GM21526 (cell line): ENCODE measurements at regions not wholly inside any gene's neighbourhood (a gene's known extent, or its start where the extent isn't known, plus 50 kb on each side); places are given as distances from the start of the nearest gene placed in this dataset.

Experiments
- ATAC-seq: cut with Tn5 transposase; IDR thresholded peaks from one replicate; pipeline ENCODE4 v1.9.1; 2021; ENCODE audit warnings: moderate library complexity; ENCODE audit not compliant: unreplicated experiment, low FRiP score

- ATAC-seq = no peak
These were observed 359.4 kb upstream of the ARRDC3 start for GRCh38 chr5:91742550-91742949.

DNA sequence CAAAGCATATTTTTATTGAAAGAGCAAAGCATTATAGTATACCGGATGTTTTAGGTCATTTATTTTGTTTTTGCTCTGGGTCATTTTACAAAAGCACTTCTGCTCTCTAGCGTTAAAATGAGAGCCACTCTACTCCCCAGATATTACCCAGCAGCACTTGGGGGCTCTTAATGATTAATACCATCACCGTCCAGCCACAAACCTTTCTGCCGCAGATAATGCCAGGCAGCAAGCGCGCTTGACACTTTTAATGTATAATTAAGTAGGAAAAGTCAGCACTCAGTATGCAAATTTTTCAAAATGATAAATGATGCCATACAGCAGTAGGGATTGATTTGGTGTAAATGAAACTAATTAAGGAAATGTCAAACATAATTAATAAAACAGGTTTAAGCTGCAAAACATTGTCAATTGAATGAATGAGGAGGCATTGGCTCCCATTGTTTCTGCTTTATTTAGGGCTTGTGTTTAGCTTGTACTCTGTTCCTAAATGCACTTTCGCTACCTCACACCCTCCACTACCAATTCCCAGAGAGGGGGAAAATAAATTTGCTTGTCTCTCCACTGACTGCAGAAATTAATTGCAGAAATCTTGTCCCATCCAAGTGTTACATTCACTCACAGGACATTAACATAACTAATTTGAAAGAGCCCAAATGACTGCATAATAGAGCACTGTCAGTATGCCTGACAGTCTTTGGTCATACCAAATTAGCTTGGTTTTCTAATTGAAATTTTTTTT lies 358.8 kb upstream of the ARRDC3 start:
- ATAC-seq = no peak

DNA sequence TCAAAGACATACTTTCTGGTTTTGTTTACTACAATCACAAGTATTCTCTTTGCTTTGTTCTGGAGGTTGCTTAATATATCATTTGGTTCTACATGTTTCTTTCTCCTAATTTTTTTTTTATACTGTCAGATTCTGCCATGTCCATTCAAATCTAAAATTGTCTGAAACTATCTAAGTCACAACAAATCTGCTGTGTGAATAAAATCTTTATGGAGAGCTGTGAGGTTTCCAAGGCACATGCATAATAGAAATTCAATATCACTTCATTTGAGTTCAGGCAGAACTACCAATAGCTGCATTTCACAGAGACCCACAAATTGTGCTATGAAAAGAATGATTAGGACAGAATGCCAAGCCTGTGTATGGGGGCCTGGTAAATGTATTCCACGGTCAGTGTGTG lies 346.9 kb upstream of the ARRDC3 start:
- no peak for ATAC-seq

- no peak for ATAC-seq
These were observed 344.3 kb upstream of the ARRDC3 start for GRCh38 chr5:91727463-91727862.

DNA sequence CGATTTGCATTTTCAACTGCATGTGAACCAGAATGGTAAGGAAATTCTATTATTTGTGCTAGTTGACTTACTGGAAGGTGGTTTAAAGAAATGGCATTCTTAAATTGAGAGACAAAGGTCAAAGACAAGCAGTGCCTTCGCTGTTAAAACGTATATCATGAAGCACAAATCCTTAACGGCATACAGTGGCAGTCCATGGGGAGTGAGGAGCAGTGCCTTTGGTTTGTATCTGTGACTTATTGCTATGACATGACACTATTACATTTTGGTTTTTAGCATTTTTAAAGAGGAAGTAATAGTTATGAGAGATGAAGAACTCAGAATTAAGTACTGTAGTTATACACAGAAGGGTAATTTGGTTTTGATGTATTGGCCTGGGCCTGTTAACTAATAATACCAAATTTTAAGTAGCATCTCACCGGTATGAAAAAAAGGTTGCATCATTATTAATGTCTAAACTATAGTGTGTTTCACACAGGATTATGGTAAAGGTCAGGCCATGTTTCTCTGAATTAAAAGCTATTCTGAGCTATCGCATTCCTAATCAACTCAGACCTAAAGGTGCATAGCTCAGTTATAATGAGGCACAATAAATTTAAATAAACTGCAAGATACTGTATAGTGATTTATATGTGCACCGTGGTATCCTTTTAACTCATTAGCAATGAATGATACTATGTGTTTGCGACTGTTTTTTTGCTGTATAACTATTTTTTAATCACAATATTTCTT lies 339.8 kb upstream of the ARRDC3 start:
- ATAC-seq = no peak

DNA sequence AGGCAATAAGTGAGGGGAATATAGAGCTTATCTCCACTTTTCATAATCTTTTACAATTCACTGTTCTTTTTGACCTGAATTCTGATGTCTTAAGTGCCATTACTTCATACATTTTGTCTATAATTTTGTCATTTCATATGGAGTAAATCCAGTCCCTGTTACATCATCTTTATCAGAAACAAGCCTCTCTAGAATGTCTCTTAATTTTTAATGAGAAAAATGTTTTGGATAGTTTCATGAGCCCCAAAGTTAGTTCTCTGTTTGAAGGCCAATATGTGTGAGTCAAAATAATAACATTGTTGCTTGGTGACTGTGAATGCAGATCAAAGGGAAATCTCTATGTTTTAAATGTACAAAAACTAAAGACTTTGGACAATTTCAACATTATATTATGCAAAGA lies 329.6 kb upstream of the ARRDC3 start:
- no peak for ATAC-seq

GRCh38 chr5:91707521-91707841 lies 324.4 kb upstream of the ARRDC3 start:
- no peak for ATAC-seq

DNA sequence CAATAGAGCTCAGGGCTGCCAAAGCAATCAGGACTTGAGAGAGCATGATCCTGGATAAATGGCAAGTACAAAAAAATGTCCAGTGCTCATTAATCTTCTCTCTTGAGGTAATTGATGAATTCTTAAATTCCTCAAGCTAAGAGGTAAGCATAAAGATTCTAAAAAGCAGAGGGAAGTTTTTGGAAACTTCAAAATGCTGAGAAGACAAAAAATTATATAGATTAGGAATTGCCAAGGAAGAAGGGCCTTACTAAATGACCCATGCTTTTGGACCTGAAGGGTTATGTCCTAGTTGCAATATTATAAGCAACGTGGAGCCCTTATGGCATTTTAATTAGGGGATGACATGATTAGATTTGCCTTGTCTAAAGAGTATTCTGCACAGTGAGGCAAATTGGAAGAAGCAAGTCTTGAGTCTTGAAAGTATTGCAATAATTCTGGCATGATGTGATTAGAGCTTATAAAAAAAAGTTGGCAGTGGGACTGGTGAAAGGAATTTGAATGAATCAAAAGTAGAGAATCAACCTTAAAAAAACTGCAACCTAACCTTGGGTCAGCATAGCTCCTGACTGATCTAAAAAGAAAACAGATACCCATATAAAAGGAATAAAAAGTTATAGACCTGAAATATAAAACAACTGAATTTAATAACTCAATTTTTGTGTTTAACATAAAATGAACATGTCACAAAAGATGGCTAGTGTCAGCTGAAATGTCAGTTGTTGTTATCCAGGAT lies 323.8 kb upstream of the ARRDC3 start:
- no peak for ATAC-seq

GRCh38 chr5:91703128-91703527 lies 320.0 kb upstream of the ARRDC3 start:
- no peak for ATAC-seq

- no peak for ATAC-seq
These were observed 316.3 kb upstream of the ARRDC3 start for GRCh38 chr5:91699429-91699828.

DNA sequence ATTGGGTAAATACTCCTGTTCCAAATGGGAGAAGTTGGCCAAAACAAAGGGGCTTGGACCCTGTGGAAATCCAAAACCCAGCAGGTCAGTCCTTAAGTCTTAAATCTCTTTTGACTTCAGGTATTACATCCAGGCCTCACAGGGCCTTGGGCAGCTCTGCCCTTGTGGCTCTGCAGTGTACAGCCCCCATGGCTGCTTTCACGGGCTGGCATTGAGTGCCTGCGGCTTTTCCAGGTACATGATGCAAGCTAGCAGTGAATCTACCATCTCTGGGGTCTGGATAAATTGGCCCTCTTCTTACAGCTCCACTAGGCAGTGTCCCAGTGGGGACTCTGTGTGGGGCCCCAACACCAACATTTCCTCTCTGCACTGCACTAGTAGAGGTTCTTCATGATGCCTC lies 308.5 kb upstream of the ARRDC3 start:
- no peak for ATAC-seq

DNA sequence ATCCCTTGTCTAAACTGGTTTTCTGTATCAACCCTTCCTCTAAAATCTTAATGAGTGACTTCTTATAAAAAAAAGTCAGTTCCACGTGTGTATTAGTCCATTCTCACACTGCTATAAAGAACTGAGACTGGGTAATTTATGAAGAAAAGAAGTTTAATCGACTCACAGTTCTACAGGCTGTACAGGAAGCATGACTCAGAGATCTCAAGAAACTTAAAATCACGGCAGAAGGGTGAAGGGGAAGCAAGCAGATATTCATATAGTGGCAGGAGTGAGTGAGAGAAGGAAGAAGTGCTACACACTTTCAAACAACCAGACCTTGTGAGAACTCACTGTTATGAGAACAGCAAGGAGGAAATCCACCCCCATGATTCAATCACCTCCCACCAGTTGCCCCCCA lies 307.8 kb upstream of the ARRDC3 start:
- ATAC-seq = no peak

- no peak for ATAC-seq
These were observed 304.3 kb upstream of the ARRDC3 start for GRCh38 chr5:91687430-91687829.

GRCh38 chr5:91684625-91685024 lies 301.5 kb upstream of the ARRDC3 start:
- no peak for ATAC-seq

DNA sequence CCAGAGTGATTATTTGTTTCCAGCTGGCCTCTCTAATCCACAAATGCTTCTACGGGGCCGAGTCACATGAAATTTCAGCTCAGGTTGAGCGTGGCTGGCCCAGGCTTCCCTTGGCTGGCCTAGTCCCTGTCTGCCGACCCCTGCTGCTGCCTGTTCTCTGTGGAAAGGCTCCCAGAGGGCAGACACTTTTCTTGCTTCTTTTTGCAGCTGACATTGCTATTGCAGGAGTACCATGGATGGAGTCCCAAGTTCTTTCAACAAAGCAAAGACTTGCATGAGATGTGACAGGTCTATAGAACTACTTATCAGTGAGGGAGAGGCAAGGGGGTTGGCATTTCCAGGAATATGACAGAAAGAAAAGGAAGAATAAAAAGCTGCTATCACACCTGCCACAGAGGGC lies 287.4 kb upstream of the ARRDC3 start:
- no peak for ATAC-seq

DNA sequence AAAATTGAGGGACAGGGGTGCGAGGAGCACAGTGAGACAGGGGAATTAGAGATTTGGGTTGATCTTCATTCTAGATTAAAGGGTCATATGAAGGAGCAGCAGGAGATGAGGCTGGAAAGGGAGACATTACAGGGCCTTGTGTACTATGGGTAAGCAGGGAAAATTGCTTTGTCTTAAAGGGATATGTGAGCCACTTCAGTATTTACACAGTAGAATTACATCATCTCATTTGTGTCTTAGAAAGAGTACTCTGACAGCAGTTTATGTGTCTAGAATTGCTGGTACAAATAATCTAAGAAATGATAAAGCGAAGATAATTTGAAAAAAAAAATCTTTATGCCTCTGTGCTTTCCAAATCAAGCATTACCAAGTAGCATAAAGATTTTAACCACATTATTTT lies 287.0 kb upstream of the ARRDC3 start:
- ATAC-seq = no peak

- ATAC-seq = no peak
These were observed 285.1 kb upstream of the ARRDC3 start for GRCh38 chr5:91668261-91668660.

DNA sequence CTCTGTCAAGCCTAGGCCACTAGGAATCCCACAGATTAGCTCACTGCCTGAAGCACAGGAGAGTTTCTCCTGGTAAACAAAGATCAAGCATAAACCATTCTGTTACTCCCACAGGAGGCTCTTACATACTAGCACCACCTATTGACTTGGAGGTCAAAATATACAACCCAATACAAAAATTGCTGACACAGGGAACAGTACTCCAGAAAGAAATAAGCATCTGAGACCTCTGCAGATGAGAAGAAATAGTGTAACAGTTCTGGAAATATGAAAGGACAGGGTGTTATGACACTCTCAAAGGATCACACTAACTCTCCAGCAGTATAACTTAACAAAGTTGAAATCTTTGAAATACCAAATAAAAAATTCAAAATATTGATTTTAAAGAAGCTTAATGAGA lies 269.6 kb upstream of the ARRDC3 start:
- no peak for ATAC-seq

DNA sequence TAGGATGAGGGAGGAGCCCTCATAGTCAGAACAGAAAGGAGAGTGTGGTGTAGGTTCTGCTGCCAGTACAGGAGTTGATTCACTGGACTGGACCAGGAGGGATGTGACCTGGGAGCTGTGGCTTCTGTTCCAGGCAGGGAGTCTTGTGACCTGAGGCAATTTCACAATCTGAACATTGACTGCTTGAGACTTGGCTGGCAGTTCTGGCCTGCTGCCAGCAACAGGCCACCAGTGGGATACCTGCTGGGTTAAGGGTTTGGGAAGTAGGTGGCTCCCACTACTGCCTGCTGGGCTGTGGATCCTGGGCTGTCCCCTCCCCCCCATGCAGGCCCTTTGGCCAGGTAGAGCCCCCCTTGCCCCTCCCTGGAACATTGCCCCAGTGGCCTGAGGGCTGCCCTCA lies 268.6 kb upstream of the ARRDC3 start:
- no peak for ATAC-seq

DNA sequence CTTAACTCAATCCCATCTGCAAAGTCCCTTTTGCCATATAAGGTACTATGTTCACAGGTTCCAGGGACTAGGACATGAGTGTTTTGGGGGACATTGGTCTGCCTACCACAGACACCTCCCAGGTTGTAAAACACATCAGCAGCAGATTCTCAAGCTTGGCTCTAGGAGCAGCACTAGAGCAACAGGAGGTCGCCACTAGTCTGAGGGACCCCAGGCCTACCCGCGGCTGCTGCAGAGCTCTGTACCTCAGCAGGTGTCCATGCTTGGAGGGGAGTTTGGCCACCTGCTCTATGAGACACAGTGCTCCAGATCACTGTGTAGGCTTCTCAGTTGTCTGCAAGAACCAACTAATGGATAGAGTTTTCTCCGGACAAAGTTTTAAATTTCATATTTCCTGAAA lies 262.2 kb upstream of the ARRDC3 start:
- ATAC-seq = no peak

DNA sequence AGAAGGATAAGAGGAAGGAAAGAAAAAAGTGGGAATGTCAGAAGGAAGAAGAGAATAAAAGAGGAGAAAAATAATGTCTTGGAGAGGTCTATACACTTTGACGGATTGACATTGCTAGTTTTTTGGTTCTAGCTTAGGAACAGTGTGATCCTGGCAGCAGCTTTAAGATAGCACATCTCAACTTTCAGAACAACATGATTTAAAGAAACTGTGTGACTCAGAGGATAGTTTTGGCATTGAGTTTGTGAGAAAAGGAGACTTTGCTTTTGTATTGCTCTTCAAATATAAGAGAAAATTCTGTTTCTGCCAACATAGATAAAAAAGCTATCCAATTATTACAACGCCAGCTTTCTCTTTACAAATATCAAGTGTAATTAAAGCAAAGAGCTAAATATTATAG lies 260.7 kb upstream of the ARRDC3 start:
- no peak for ATAC-seq

GRCh38 chr5:91642581-91642980 lies 259.5 kb upstream of the ARRDC3 start:
- no peak for ATAC-seq
